GM12874 (cell line): ENCODE measurements at regions not wholly inside any gene's neighbourhood (a gene's known extent, or its start where the extent isn't known, plus 50 kb on each side); places are given as distances from the start of the nearest gene placed in this dataset.

Experiments
- CTCF ChIP-seq: IDR thresholded peaks from 2 replicates; pipeline ENCODE4 v1.5.1; 2011; ENCODE audit warnings: low read depth, mild to moderate bottlenecking, control low read depth, low read length, moderate library complexity; ENCODE audit not compliant: insufficient read depth

GRCh38 chr9:82130331-82131042 lies 141.9 kb downstream of the SPATA31D1 start:
- no peak for TF ChIP-seq CTCF

GRCh38 chr9:82131072-82131471 lies 142.5 kb downstream of the SPATA31D1 start:
- TF ChIP-seq CTCF = no peak

- no peak for TF ChIP-seq CTCF
Measured at GRCh38 chr9:82132024-82132423, 143.5 kb downstream of the SPATA31D1 start.

- TF ChIP-seq CTCF = no peak
Measured at GRCh38 chr9:82134010-82134409, 145.4 kb downstream of the SPATA31D1 start.

GRCh38 chr9:82135106-82135505 lies 146.5 kb downstream of the SPATA31D1 start:
- TF ChIP-seq CTCF = no peak

- no peak for TF ChIP-seq CTCF
Measured at GRCh38 chr9:82140471-82140870, 151.9 kb downstream of the SPATA31D1 start.

GRCh38 chr9:82144803-82145202 lies 156.2 kb downstream of the SPATA31D1 start:
- no peak for TF ChIP-seq CTCF
